ENCODE measurements at regions not wholly inside any gene's neighbourhood (a gene's known extent, or its start where the extent isn't known, plus 50 kb on each side); places are given as distances from the start of the nearest gene placed in this dataset. TPM values are rescaled to one million over a fixed set of nuclear protein-coding genes. Genes with fewer than 3 reads are reported as not detected.

DNA sequence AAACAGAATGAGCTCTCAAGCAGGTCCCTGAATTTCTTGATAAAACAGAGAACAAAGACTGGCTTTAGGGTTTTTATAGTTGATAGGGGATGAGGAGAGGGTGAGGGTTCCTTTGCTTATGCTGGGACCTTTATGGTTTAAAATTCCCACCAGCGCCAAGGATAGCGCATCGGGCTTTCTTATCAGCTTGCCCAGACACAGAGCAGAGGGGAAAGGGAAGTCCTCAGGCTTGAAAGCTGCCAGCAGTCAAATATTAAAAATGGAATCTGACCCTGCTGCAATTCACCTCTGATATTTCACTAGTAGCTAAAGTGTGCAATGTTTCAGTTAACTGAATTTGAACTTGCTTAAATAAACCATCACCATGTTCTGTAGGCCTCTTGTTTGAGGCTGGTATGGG lies 55.0 kb upstream of the EPHA3 start (continued):
- TF ChIP-seq, protein P1, sequence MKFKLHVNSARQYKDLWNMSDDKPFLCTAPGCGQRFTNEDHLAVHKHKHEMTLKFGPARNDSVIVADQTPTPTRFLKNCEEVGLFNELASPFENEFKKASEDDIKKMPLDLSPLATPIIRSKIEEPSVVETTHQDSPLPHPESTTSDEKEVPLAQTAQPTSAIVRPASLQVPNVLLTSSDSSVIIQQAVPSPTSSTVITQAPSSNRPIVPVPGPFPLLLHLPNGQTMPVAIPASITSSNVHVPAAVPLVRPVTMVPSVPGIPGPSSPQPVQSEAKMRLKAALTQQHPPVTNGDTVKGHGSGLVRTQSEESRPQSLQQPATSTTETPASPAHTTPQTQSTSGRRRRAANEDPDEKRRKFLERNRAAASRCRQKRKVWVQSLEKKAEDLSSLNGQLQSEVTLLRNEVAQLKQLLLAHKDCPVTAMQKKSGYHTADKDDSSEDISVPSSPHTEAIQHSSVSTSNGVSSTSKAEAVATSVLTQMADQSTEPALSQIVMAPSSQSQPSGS (IDR thresholded peaks at IDR 0.05; ENCODE audit: low read length): no peak
- no peak for TF ChIP-seq KDM1A (IDR thresholded peaks at IDR 0.05; ENCODE audit: borderline replicate concordance)
- no peak for TF ChIP-seq SRF (IDR thresholded peaks at IDR 0.05; ENCODE audit: low read depth in 2 of 2, low read length in 2 of 2)
- TF ChIP-seq PML (IDR thresholded peaks at IDR 0.05; ENCODE audit: low read length): no peak
- no peak for TF ChIP-seq CBX5 (IDR thresholded peaks at IDR 0.05; ENCODE audit: low read depth)
- TF ChIP-seq CHD4 (IDR thresholded peaks at IDR 0.05): no peak
- TF ChIP-seq IRF4 (IDR thresholded peaks at IDR 0.05; ENCODE audit: low read depth, low read length): no peak
- TF ChIP-seq HDAC2 (IDR thresholded peaks at IDR 0.05): no peak
- no peak for TF ChIP-seq POLR2AphosphoS5 (IDR thresholded peaks at IDR 0.05; ENCODE audit: low read length)

GRCh38 chr3:89057398-89057797 lies 50.0 kb upstream of the EPHA3 start:
- H3K27ac ChIP-seq (ENCODE audit: control insufficient read depth, insufficient read depth): no peak overlapping the region
- H3K79me2 ChIP-seq (ENCODE audit: control insufficient read depth, insufficient read depth, low read length): no peaks in the 10 kb centered on the region
- ChIA-PET SMC1A (ENCODE audit: uncharacterized antibody, unreplicated experiment) (no interaction called here), CTCF (no interaction called here), RAD21 (ENCODE audit: unreplicated experiment) (no interaction called here), POLR2A (no interaction called here)
- H3K36me3 ChIP-seq (ENCODE audit: control insufficient read depth in 2 of 2, insufficient read depth in 2 of 2, low read length in 1 of 2): no peaks in the 10 kb centered on the region
- in situ Hi-C loops (cut with MboI) (no loop called here), intact Hi-C loops (cut with micrococcal nuclease; ENCODE audit: unreplicated experiment) (no loop called here)
- DNase-seq (ENCODE audit: low read depth, low spot score) (no peak), FAIRE-seq (no peak), ATAC-seq (no peak)
- no peak overlapping the region for H2AFZ ChIP-seq (ENCODE audit: control insufficient read depth, low read depth, low read length)
- BruUV-seq (replicated peaks): no TSS peak
- no peaks in the 10 kb centered on the region for H3K4me1 ChIP-seq (ENCODE audit: control insufficient read depth, insufficient read depth, low read length)
- H3K27me3 ChIP-seq (replicated peaks in 1 of 2; ENCODE audit: control insufficient read depth in 2 of 2, insufficient read depth in 2 of 2, low read length in 1 of 2): no peaks in the 10 kb centered on the region
- H3K4me3 ChIP-seq: no peak overlapping the region
- 6% methylated on average over 4 of the region's 4 CpGs for WGBS (ENCODE audit: insufficient coverage, insufficient replicate concordance, low lambda C conversion rate, missing lambda C conversion rate)
- no peak for TF ChIP-seq BMI1 (IDR thresholded peaks at IDR 0.05; ENCODE audit: borderline replicate concordance)
- H3K4me2 ChIP-seq (ENCODE audit: control insufficient read depth, insufficient read depth): no peak overlapping the region
- no peak overlapping the region for H3K9ac ChIP-seq (ENCODE audit: control insufficient read depth, insufficient read depth, low read length)
- H4K20me1 ChIP-seq (ENCODE audit: control insufficient read depth, insufficient read depth): no peaks in the 10 kb centered on the region
- no peaks in the 10 kb centered on the region for H3K9me3 ChIP-seq (replicated peaks; ENCODE audit: control insufficient read depth, insufficient read depth, low read length)

Small RNA genes in the stretch of these regions (small RNA-seq; reads per million reads assigned to genes)
- not detected for gene RF00019

All from GM12878 (cell line).